ENCODE measurements at regions not wholly inside any gene's neighbourhood (a gene's known extent, or its start where the extent isn't known, plus 50 kb on each side); places are given as distances from the start of the nearest gene placed in this dataset.

DNA sequence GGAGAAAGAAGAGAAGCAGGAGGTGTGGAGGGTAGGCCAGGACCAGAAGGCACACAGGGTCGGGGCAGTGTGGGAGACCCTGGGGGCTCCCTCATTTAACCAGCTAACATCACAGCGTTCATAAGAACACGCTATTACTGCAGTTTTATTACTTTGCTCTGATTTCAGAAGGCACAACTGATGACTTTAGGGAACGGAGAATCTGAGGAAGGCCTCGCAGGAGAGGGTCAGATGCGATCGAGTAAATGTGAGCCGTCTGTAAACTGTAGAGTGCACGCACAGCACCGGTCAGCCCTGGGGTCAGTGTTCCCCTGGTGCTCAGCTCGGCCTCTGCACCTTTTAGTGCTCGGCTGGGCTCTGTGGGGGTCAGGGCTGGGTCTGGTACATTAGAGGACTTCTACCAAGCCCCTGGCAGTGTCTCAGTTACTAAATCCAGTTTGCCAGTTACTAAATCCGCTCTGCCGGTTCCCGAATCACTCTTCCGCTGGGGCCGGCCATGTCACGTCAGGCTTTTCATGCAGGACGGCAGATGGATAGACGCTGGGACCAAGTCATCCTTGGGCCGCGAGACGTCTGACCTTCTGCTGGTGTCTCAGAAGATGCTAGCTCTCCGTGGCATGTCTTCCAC lies 325.9 kb downstream of the SEC14L1 start:
- intact Hi-C loops (cut with micrococcal nuclease) = loop anchor here in 1 of 2 donors (5.0 kb wide), 2 partner anchors 34 to 469 kb away; no protein-coding TSS in a partner anchor
- H3K9me3 Mint-ChIP-seq = peaks cover 0 to 10% (median 0%) of the 10 kb centered on the region in 11 donors
- ChIA-PET CTCF (interaction anchor here (0.7 to 1.6 kb wide), 3 partner anchors 13 to 38 kb away, joined by 3 to 8 read pairs (median 3); no protein-coding TSS in a partner anchor), POLR2A (interaction anchor here (0.5 to 11.7 kb wide), 13 partner anchors 9 to 135 kb away, joined by 3 to 678 read pairs (median 5); no protein-coding TSS in a partner anchor)
- H3K27me3 Mint-ChIP-seq = no peaks in the 10 kb centered on the region
- Histone ChIP-seq H3K4me3 (ENCODE audit: low read length) (peak overlapping the region; percentile 54), H3K27ac (ENCODE audit: low read depth, low read length) (peak overlapping the region; percentile 64), H3K9me3 (ENCODE audit: control insufficient read depth in 2 of 3, low read length in 3 of 3) (no peaks in the 10 kb centered on the region), H3K36me3 (ENCODE audit: control insufficient read depth in 2 of 3, insufficient read depth in 3 of 3, low read length in 3 of 3) (peaks cover 0 to 40% (median 11%) of the 10 kb centered on the region in 3 experiments), H3K27me3 (ENCODE audit: control insufficient read depth in 2 of 2, insufficient read depth in 2 of 2, low read length in 2 of 2) (no peaks in the 10 kb centered on the region), H3K4me1 (ENCODE audit: control insufficient read depth in 2 of 2, insufficient read depth in 2 of 2, low read length in 2 of 2) (peaks cover 90 to 92% of the 10 kb centered on the region in 2 donors)
- peaks cover 10 to 47% (median 42%) of the 10 kb centered on the region in 5 donors for H3K36me3 Mint-ChIP-seq
- H3K4me3 Mint-ChIP-seq = peak overlapping the region; percentile 79 to 87 (median 84)
- ATAC-seq (no peak), DNase-seq (no peak)
- H3K27ac Mint-ChIP-seq = peak overlapping the region; percentile 88 to 100 (median 94)
- peaks cover 76 to 96% (median 88%) of the 10 kb centered on the region in 7 donors for H3K4me1 Mint-ChIP-seq

GRCh38 chr17:77467521-77467920 lies 326.8 kb downstream of the SEC14L1 start:
- H3K9me3 ChIP-seq (ENCODE audit: control insufficient read depth in 2 of 3, low read length in 3 of 3) = no peaks in the 10 kb centered on the region
- DNase-seq (no peak), ATAC-seq (no peak)
- Mint-ChIP-seq H3K27me3 (no peaks in the 10 kb centered on the region), H3K4me1 (peaks cover 81 to 96% (median 89%) of the 10 kb centered on the region in 7 donors), H3K27ac (peak overlapping the region in 6 of 9 donors; percentile 51 to 100 (median 88)), H3K36me3 (peaks cover 10 to 50% (median 42%) of the 10 kb centered on the region in 5 donors), H3K9me3 (peaks cover 0 to 10% (median 0%) of the 10 kb centered on the region in 11 donors), H3K4me3 (peak overlapping the region in 7 of 10 donors; percentile 19 to 85 (median 53))
- peaks cover 90 to 92% of the 10 kb centered on the region in 2 donors for H3K4me1 ChIP-seq (ENCODE audit: control insufficient read depth in 2 of 2, insufficient read depth in 2 of 2, low read length in 2 of 2)
- ChIA-PET POLR2A (interaction anchor here (1.2 to 11.7 kb wide), 4 partner anchors 13 to 91 kb away, joined by 4 to 678 read pairs (median 67); no protein-coding TSS in a partner anchor), CTCF (no interaction called here)
- H3K27ac ChIP-seq (ENCODE audit: low read depth, low read length) = peak overlapping the region; percentile 64
- intact Hi-C loops (cut with micrococcal nuclease) = loop anchor here in 1 of 2 donors (5.0 kb wide), 2 partner anchors 35 to 470 kb away; no protein-coding TSS in a partner anchor
- peaks cover 0 to 40% (median 11%) of the 10 kb centered on the region in 3 experiments for H3K36me3 ChIP-seq (ENCODE audit: control insufficient read depth in 2 of 3, insufficient read depth in 3 of 3, low read length in 3 of 3)
- no peak overlapping the region for H3K4me3 ChIP-seq (ENCODE audit: low read length)
- H3K27me3 ChIP-seq (ENCODE audit: control insufficient read depth in 2 of 2, insufficient read depth in 2 of 2, low read length in 2 of 2) = no peaks in the 10 kb centered on the region

DNA sequence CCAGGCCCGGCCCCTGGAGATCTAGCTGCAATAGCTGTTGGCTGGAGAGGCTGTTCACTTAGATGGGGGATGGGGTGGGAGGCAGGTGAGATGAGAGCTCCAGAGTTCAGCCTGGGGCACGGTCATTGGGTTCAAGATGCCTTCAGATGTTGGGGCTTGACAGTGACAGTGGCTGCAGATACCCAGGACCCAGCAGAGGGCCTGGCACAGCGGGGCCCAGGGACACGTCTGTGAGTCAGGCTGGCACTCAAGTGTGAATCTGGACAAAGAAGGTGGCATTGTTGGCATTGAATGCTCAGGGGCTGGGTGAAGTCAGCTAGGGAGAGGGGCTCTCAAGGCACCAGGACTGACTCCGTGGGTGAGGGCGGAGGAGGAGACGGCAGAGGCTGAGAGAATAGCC lies 328.1 kb downstream of the SEC14L1 start:
- CTCF ChIA-PET = interaction anchor here (0.9 to 1.6 kb wide), 5 partner anchors 14 to 68 kb away, joined by 3 to 6 read pairs (median 4); no protein-coding TSS in a partner anchor
- Histone ChIP-seq H3K27me3 (ENCODE audit: control insufficient read depth in 2 of 2, insufficient read depth in 2 of 2, low read length in 2 of 2) (no peaks in the 10 kb centered on the region), H3K4me1 (ENCODE audit: control insufficient read depth in 2 of 2, insufficient read depth in 2 of 2, low read length in 2 of 2) (peaks cover 94 to 95% of the 10 kb centered on the region in 2 donors), H3K9me3 (ENCODE audit: control insufficient read depth in 2 of 3, low read length in 3 of 3) (no peaks in the 10 kb centered on the region), H3K4me3 (ENCODE audit: low read length) (no peak overlapping the region), H3K27ac (ENCODE audit: low read depth, low read length) (peak overlapping the region; percentile 41), H3K36me3 (ENCODE audit: control insufficient read depth in 2 of 3, insufficient read depth in 3 of 3, low read length in 3 of 3) (peaks cover 0 to 45% (median 15%) of the 10 kb centered on the region in 3 experiments)
- POLR2A ChIA-PET = interaction anchor here (0.7 to 2.2 kb wide), 15 partner anchors 9 to 137 kb away, joined by 3 to 17 read pairs (median 4); no protein-coding TSS in a partner anchor
- H3K27ac Mint-ChIP-seq = peak overlapping the region; percentile 51 to 97 (median 91)
- peaks cover 0 to 10% (median 0%) of the 10 kb centered on the region in 11 donors for H3K9me3 Mint-ChIP-seq
- peak overlapping the region; percentile 50 to 85 (median 67) for H3K4me3 Mint-ChIP-seq
- no peaks in the 10 kb centered on the region for H3K27me3 Mint-ChIP-seq
- ATAC-seq = no peak
- DNase-seq = no peak
- intact Hi-C loops (cut with micrococcal nuclease) = loop anchor here in 1 of 2 donors (5.0 kb wide), 2 partner anchors 37 to 472 kb away; no protein-coding TSS in a partner anchor
- H3K36me3 Mint-ChIP-seq = peaks cover 10 to 53% (median 45%) of the 10 kb centered on the region in 5 donors
- peaks cover 85 to 100% (median 91%) of the 10 kb centered on the region in 7 donors for H3K4me1 Mint-ChIP-seq

GRCh38 chr17:77470330-77470786 lies 329.6 kb downstream of the SEC14L1 start:
- peaks cover 0 to 47% (median 15%) of the 10 kb centered on the region in 3 experiments for H3K36me3 ChIP-seq (ENCODE audit: control insufficient read depth in 2 of 3, insufficient read depth in 3 of 3, low read length in 3 of 3)
- no peaks in the 10 kb centered on the region for H3K27me3 ChIP-seq (ENCODE audit: control insufficient read depth in 2 of 2, insufficient read depth in 2 of 2, low read length in 2 of 2)
- H3K27ac ChIP-seq (ENCODE audit: low read depth, low read length) = peak overlapping the region; percentile 71
- Mint-ChIP-seq H3K9me3 (peaks cover 0 to 10% (median 0%) of the 10 kb centered on the region in 11 donors), H3K36me3 (peaks cover 10 to 53% (median 41%) of the 10 kb centered on the region in 5 donors), H3K4me1 (peaks cover 88 to 100% (median 94%) of the 10 kb centered on the region in 7 donors), H3K4me3 (peak overlapping the region; percentile 40 to 85 (median 72)), H3K27ac (peak overlapping the region; percentile 81 to 97 (median 90)), H3K27me3 (no peaks in the 10 kb centered on the region)
- intact Hi-C loops (cut with micrococcal nuclease) = no loop called here
- no peaks in the 10 kb centered on the region for H3K9me3 ChIP-seq (ENCODE audit: control insufficient read depth in 2 of 3, low read length in 3 of 3)
- ATAC-seq = no peak
- no peak overlapping the region for H3K4me3 ChIP-seq (ENCODE audit: low read length)
- peaks cover 94 to 97% of the 10 kb centered on the region in 2 donors for H3K4me1 ChIP-seq (ENCODE audit: control insufficient read depth in 2 of 2, insufficient read depth in 2 of 2, low read length in 2 of 2)
- CTCF ChIA-PET = interaction anchor here (0.6 kb wide), 1 partner anchor 293 kb away, joined by 3 read pairs; no protein-coding TSS in a partner anchor
- POLR2A ChIA-PET = interaction anchor here (0.9 to 9.9 kb wide), 4 partner anchors 10 to 96 kb away, joined by 4 to 97 read pairs (median 80); no protein-coding TSS in a partner anchor
- no peak for DNase-seq

DNA sequence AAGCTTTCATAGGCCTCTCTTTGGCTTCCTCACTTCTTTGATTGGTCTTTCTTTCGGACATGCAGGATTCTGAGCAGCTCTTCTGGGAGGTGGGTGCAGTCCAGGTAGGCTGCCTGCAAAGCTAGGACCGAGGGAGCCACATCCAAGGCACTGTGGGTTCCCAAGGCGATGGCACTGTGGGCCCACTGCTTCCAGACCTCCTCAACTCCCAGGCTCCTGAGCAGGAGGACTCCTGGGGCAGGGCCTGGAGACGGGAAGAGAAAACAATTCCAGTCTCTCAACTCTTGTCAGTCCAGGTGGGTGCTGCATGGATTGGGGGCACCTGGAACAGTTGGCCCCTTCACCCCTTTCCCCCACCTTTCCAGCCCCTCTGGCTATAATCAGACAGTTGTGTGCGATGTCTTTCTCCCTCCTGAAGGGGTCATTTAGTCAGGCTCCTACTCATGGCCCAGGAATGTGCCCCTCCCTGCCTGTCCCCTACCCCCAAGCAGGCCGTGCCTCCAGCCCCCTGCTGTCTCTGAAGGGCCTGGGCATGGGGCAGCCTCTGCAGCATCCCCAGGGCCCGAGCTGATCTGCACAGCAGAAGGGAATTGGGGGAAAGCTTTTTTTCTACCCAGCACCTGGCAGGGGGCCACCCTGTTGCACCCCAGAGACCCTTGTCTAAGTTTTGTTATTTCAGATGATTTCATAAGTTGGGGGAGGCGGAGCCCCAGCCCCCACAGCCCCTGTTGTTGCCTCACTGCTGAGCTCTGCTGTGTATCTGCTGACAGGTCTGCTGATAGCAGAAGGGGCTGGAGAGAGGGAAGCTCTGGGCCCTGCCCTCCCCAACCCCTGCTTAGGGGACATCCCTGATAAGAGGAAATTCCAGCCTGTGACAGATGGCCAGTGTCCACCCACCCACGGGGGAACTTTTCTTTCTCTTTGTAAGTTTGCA lies 330.3 kb downstream of the SEC14L1 start:
- no peak for DNase-seq
- Mint-ChIP-seq H3K36me3 (peaks cover 10 to 55% (median 38%) of the 10 kb centered on the region in 5 donors), H3K27ac (peak overlapping the region; percentile 87 to 99 (median 94))

More for the DNA sequence above, 330.3 kb downstream of the SEC14L1 start:
- peak overlapping the region; percentile 42 to 90 (median 76) for H3K4me3 Mint-ChIP-seq
- peaks cover 0 to 10% (median 0%) of the 10 kb centered on the region in 11 donors for H3K9me3 Mint-ChIP-seq
- Histone ChIP-seq H3K27ac (ENCODE audit: low read depth, low read length) (peak overlapping the region; percentile 71), H3K36me3 (ENCODE audit: control insufficient read depth in 2 of 3, insufficient read depth in 3 of 3, low read length in 3 of 3) (peaks cover 0 to 54% (median 15%) of the 10 kb centered on the region in 3 experiments), H3K4me1 (ENCODE audit: control insufficient read depth in 2 of 2, insufficient read depth in 2 of 2, low read length in 2 of 2) (peaks cover 94 to 99% of the 10 kb centered on the region in 2 donors), H3K9me3 (ENCODE audit: control insufficient read depth in 2 of 3, low read length in 3 of 3) (no peaks in the 10 kb centered on the region), H3K4me3 (ENCODE audit: low read length) (peak overlapping the region; percentile 15), H3K27me3 (ENCODE audit: control insufficient read depth in 2 of 2, insufficient read depth in 2 of 2, low read length in 2 of 2) (no peaks in the 10 kb centered on the region)
- intact Hi-C loops (cut with micrococcal nuclease) = no loop called here
- POLR2A ChIA-PET = interaction anchor here (0.9 to 9.9 kb wide), 6 partner anchors 11 to 97 kb away, joined by 3 to 97 read pairs (median 50); no protein-coding TSS in a partner anchor
- H3K4me1 Mint-ChIP-seq = peaks cover 89 to 100% (median 91%) of the 10 kb centered on the region in 7 donors
- no peak for ATAC-seq
- CTCF ChIA-PET = interaction anchor here (0.6 to 2.8 kb wide), 2 partner anchors 41 to 293 kb away, joined by 3 to 12 read pairs; no protein-coding TSS in a partner anchor
- H3K27me3 Mint-ChIP-seq = no peaks in the 10 kb centered on the region
